ENCODE measurements at regions not wholly inside any gene's neighbourhood (a gene's known extent, or its start where the extent isn't known, plus 50 kb on each side); places are given as distances from the start of the nearest gene placed in this dataset.

GRCh38 chr3:118447339-118447738, 587.3 kb downstream of the IGSF11 start (continued):
- TF ChIP-seq KDM1A (IDR thresholded peaks at IDR 0.05) (no peak), NCOA4 (IDR thresholded peaks at IDR 0.05; ENCODE audit: partially characterized antibody) (no peak), THAP12 (CRISPR knock-in tag; IDR thresholded peaks at IDR 0.05) (no peak), ZFP1 (CRISPR knock-in tag; IDR thresholded peaks at IDR 0.05) (no peak), ZNF583 (CRISPR knock-in tag; IDR thresholded peaks at IDR 0.05) (no peak), SIN3B (IDR thresholded peaks at IDR 0.05; ENCODE audit: low read depth) (no peak), ATF7 (IDR thresholded peaks at IDR 0.05) (no peak), LEF1 (IDR thresholded peaks at IDR 0.05) (no peak), NR2C1 (IDR thresholded peaks at IDR 0.05) (no peak), NR2C1 (tag; IDR thresholded peaks at IDR 0.05) (no peak), CBFA2T2 (conservative IDR thresholded peaks at IDR 0.05) (peak; percentile 80), POLR3A (IDR thresholded peaks at IDR 0.05; ENCODE audit: borderline replicate concordance, extremely low read depth, insufficient read depth, insufficient read length) (no peak), PHF8 (IDR thresholded peaks at IDR 0.05; ENCODE audit: borderline replicate concordance, low read length) (no peak), HMGN3 (IDR thresholded peaks at IDR 0.05; ENCODE audit: borderline replicate concordance, extremely low read depth, insufficient read length, low read depth, low read length) (no peak), DEAF1 (CRISPR knock-in tag; IDR thresholded peaks at IDR 0.05) (no peak), MTA2 (IDR thresholded peaks at IDR 0.05; ENCODE audit: low read depth) (0 out of 2 replicates have a peak, but pooled peaks have one; percentile 18), ZBTB43 (CRISPR knock-in tag; IDR thresholded peaks at IDR 0.05) (no peak), HEY1 (CRISPR knock-in tag; IDR thresholded peaks at IDR 0.05; ENCODE audit: borderline replicate concordance) (no peak), ILF3 (IDR thresholded peaks at IDR 0.05; ENCODE audit: borderline replicate concordance) (no peak), SMARCA5 (IDR thresholded peaks at IDR 0.05) (no peak), GTF3C2 (IDR thresholded peaks at IDR 0.05; ENCODE audit: borderline replicate concordance, extremely low read depth, insufficient read length) (no peak), POLR2H (tag; IDR thresholded peaks at IDR 0.05; ENCODE audit: low read depth) (no peak)

Measured in K562 (cell line).